Heart right ventricle (tissue), 16 donors: ENCODE measurements at regions not wholly inside any gene's neighbourhood (a gene's known extent, or its start where the extent isn't known, plus 50 kb on each side); places are given as distances from the start of the nearest gene placed in this dataset.
A peak's percentile ranks its signal among the peaks of the same experiment; 100 is the strongest.

Source experiments
- ATAC-seq, 8 donors: fragments of 200-7000 bp; cut with Tn5 transposase; one replicate each; pipeline ENCODE4 v1.9.1; 2020; ENCODE audit warnings: mild to moderate bottlenecking in 8 of 8, moderate library complexity in 8 of 8, moderate number of reproducible peaks in 1 of 8
- DNase-seq, 2 donors: peaks; one replicate each; pipeline ENCODE4 v3.0.0-alpha.2; 2020
- H3K27ac ChIP-seq, 10 donors: fragments of 200-600 bp; sonication (generic) in 2 of 10; one replicate each; pipeline versions ENCODE4 v1.5.0 to v1.8.0; 2020 to 2022; ENCODE audit warnings: mild to moderate bottlenecking in 3 of 10
- H3K27me3 ChIP-seq, 7 donors: fragments of 200-600 bp; one replicate each; pipeline ENCODE4 v1.8.0; 2021 to 2022; ENCODE audit warnings: mild to moderate bottlenecking in 2 of 7
- H3K36me3 ChIP-seq, 9 donors: fragments of 200-600 bp; sonication (generic) in 1 of 9; one replicate each; pipeline versions ENCODE4 v1.5.0 to v1.8.0; 2020 to 2022; ENCODE audit warnings: mild to moderate bottlenecking in 2 of 9
- H3K4me1 ChIP-seq, 9 donors: fragments of 200-600 bp; sonication (generic) in 1 of 9; one replicate each; pipeline versions ENCODE4 v1.5.0 to v1.8.0; 2020 to 2022; ENCODE audit warnings: mild to moderate bottlenecking in 4 of 9
- H3K4me3 ChIP-seq, 10 donors: fragments of 200-600 bp; sonication (generic) in 2 of 10; one replicate each; pipeline versions ENCODE4 v1.5.0 to v1.8.0; 2020 to 2022; ENCODE audit warnings: mild to moderate bottlenecking in 7 of 10, moderate library complexity in 2 of 10
- H3K9me3 ChIP-seq, 11 donors: fragments of 200-600 bp in 10 of 11; sonication (generic) in 2 of 11; one replicate each; pipeline versions ENCODE4 v1.5.0 to v1.8.0; 2013 to 2022; ENCODE audit warnings: mild to moderate bottlenecking in 2 of 11, control low read depth in 1 of 11, moderate library complexity in 1 of 11
- WGBS, 2 donors: extraction: QIAGEN DNeasy Blood & Tissue Kit; methylation state at CpG; one replicate each; pipeline ENCODE4 v1.1.7; 2013; ENCODE audit warnings: inconsistent platforms in 1 of 2; 5-methylcytosine and 5-hydroxymethylcytosine counted together
- intact Hi-C, 10 donors: fragments of 100-400 bp; cut with DNase I; formaldehyde crosslinking; loops; one replicate each; pipeline versions ENCODE4 v1.11.1 to v1.14.2; 2022
- TF ChIP-seq, protein P1 (sequence below), 9 donors: fragments of 200-600 bp; sonication (generic) in 2 of 9; IDR thresholded peaks; one replicate each; pipeline versions ENCODE4 v1.5.0 to v1.8.0; 2021 to 2022; ENCODE audit warnings: antibody characterized with exemption in 9 of 9, mild to moderate bottlenecking in 5 of 9, moderate library complexity in 1 of 9
- donor health status: Arrhythmogenic right ventricular cardiomyopathy.
- donor health status: ischemic (EF 13 %, LVEDD 7.1; RV severe dilation, severe dysfunction).
- donor health status: healthy with polysubstance abuse.
- donor health status: DM: no; HTN: yes; CAD: no.
- donor health status: DM: no; HTN: no; CAD: no.
- donor health status: ischemic (EF 25% LVEDD 6.9; RV normal size, moderate dysfunction).
- donor health status: ischemic (EF 25% LVEDD 5.7; RV mildly dilated, moderate dysfunction).
- donor health status: healthy.
- donor health status: DM: yes; HTN: yes; CAD: no.
- donor health status: Ischemic cardiomyopathy.
- donor health status: ischemic (EF 35%, LVEDD 5.7; RV mildly dilated, moderate dysfunction).
- donor health status: nonischemic (EF 11% LVEDD 7.7; RV severe dilation, severe dysfunction).
- donor health status: DM: yes; HTN: yes; CAD: no.
- donor health status: PGD.
- donor health status: ischemic (EF 29% LVEDD 5.4; RV normal size, mild dysfunction).
- donor health status: nonischemic (EF 23%, LVEDD 6.1; RV moderate dilation, normal function).

DNA sequence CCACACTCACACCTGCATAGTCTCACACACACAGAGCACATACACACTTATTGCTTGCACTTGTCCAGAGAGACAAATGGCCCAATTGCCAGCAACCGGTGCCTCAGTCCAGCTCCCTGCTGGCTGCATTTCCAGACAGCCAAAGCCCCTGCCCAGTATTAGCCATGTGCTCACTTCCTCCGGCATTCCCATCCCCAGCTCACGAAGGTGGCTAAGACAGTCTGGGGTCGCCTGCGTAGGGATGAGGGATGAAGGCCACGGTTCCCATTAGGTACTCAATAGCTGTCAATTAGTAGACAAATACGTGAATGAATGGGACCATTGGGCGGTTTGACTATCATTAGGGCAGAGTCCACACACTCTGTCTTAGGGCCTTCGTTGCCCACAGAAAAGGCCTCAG, 146.8 kb upstream of the EGLN3 start:
- 89 to 97% methylated on average over 9 of the region's 9 CpGs for WGBS, 2 donors
- ATAC-seq, result peak in 1 of 8 donors; percentile 7
- H3K4me3 ChIP-seq, result no peak overlapping the region
- intact Hi-C loops, result loop anchor here in 6 of 10 donors (2.0 to 10.0 kb wide), 7 partner anchors 130 to 259 kb away; partner anchors contain the start of gene EGLN3 (in 1 of the 6)
- H3K27ac ChIP-seq, result no peak overlapping the region
- H3K27me3 ChIP-seq, result no peaks in the 10 kb centered on the region
- TF ChIP-seq, protein P1, sequence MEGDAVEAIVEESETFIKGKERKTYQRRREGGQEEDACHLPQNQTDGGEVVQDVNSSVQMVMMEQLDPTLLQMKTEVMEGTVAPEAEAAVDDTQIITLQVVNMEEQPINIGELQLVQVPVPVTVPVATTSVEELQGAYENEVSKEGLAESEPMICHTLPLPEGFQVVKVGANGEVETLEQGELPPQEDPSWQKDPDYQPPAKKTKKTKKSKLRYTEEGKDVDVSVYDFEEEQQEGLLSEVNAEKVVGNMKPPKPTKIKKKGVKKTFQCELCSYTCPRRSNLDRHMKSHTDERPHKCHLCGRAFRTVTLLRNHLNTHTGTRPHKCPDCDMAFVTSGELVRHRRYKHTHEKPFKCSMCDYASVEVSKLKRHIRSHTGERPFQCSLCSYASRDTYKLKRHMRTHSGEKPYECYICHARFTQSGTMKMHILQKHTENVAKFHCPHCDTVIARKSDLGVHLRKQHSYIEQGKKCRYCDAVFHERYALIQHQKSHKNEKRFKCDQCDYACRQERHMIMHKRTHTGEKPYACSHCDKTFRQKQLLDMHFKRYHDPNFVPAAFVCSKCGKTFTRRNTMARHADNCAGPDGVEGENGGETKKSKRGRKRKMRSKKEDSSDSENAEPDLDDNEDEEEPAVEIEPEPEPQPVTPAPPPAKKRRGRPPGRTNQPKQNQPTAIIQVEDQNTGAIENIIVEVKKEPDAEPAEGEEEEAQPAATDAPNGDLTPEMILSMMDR (IDR thresholded peaks at IDR 0.05), result no peak
- H3K9me3 ChIP-seq, result no peaks in the 10 kb centered on the region
- peaks cover 0 to 19% (median 3%) of the 10 kb centered on the region in 9 donors for H3K4me1 ChIP-seq
- H3K36me3 ChIP-seq, result no peaks in the 10 kb centered on the region
- no peak for DNase-seq

DNA sequence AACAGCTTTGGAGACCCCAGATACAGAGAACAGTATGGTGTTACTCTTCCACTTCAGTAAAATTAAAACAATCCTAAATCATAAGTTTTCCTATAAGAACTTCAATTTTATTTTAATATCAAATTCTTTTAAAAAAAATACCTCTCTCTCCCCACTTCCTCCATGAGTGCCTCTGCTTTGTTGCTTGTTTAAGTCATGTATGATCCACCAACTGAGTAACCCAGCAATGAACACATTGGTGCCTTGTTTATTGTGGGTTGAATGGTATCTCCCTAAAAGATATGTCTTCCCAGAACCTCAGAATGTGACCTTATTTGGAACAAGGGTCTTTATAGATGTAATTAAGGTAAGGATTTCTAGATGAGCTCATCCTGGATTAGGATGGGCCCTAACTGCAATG, 143.5 kb upstream of the EGLN3 start:
- Histone ChIP-seq H3K9me3 (no peaks in the 10 kb centered on the region), H3K27ac (no peak overlapping the region), H3K4me3 (no peak overlapping the region), H3K27me3 (no peaks in the 10 kb centered on the region), H3K4me1 (peaks cover 0 to 15% (median 3%) of the 10 kb centered on the region in 9 donors), H3K36me3 (no peaks in the 10 kb centered on the region)
- intact Hi-C loops, result loop anchor here in 1 of 10 donors (10.0 kb wide), 1 partner anchor 140 kb away; the partner anchor contains the start of gene EGLN3
- DNase-seq (no peak), ATAC-seq (no peak)
- TF ChIP-seq, protein P1 (IDR thresholded peaks at IDR 0.05), result no peak

DNA sequence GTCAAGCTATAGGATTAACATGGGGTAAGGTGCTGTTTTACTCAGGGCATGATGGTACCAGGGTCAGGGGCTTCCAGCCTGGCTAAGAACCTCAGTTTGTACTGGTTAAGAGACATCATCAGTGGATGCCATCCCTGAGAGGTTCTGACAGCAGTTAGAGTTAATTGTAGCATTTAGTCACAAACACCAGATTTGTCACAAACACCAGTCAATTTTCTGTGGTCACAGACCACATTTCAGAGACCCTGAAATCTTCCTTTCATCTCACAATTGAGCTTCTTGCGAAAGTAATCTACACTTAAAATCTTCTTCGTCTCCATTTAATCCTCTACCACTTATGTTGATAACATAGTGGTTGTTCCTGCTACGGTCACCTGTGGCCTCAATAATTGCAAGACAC, 143.0 kb upstream of the EGLN3 start:
- Histone ChIP-seq H3K4me3 (no peak overlapping the region), H3K36me3 (no peaks in the 10 kb centered on the region), H3K27me3 (no peaks in the 10 kb centered on the region), H3K4me1 (peaks cover 0 to 10% (median 3%) of the 10 kb centered on the region in 9 donors), H3K27ac (no peak overlapping the region), H3K9me3 (peaks cover 0 to 3% (median 0%) of the 10 kb centered on the region in 11 donors)
- intact Hi-C loops, result loop anchor here in 1 of 10 donors (10.0 kb wide), 1 partner anchor 139 kb away; the partner anchor contains the start of gene EGLN3
- no peak for DNase-seq
- 95 to 97% methylated on average over 3 of the region's 3 CpGs for WGBS, 2 donors
- TF ChIP-seq, protein P1 (IDR thresholded peaks at IDR 0.05), result no peak
- ATAC-seq, result no peak

DNA sequence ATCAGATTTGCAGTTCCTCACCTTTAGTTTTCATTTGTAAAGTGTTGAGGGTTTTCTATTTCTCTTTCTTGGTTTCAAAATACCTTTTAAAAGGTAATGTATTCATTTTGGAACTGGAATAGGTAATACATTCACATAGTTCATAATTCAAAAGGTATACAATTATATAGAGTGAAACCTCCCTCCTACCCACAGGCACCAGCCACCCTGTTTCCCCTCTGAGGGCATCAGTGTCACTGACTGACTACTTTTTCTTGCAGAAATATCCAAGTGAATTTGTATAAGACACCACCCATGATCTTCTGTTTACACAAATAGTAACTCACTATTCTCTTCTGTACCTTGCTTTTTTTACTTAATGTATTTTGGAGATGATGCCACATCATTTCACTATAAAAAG, 139.6 kb upstream of the EGLN3 start:
- DNase-seq (no peak), ATAC-seq (no peak)
- Histone ChIP-seq H3K36me3 (no peaks in the 10 kb centered on the region), H3K27ac (no peak overlapping the region), H3K27me3 (no peaks in the 10 kb centered on the region), H3K4me1 (no peaks in the 10 kb centered on the region), H3K9me3 (peaks cover 0 to 13% (median 0%) of the 10 kb centered on the region in 11 donors), H3K4me3 (no peak overlapping the region)
- intact Hi-C loops, result loop anchor here in 1 of 10 donors (10.0 kb wide), 1 partner anchor 136 kb away; the partner anchor contains the start of gene EGLN3
- TF ChIP-seq, protein P1 (IDR thresholded peaks at IDR 0.05), result no peak
